ENCODE measurements at regions not wholly inside any gene's neighbourhood (a gene's known extent, or its start where the extent isn't known, plus 50 kb on each side); places are given as distances from the start of the nearest gene placed in this dataset.

- no peak for TF ChIP-seq CTCF (IDR thresholded peaks at IDR 0.05; ENCODE audit: unreplicated experiment)
- Mint-ChIP-seq H3K36me3 (ENCODE audit: low read depth, unreplicated experiment) (no peaks in the 10 kb centered on the region), H3K27me3 (ENCODE audit: unreplicated experiment) (peaks cover 1% of the 10 kb centered on the region), H3K4me3 (ENCODE audit: unreplicated experiment) (no peak overlapping the region), H3K9me3 (ENCODE audit: unreplicated experiment) (no peaks in the 10 kb centered on the region), H3K27ac (ENCODE audit: unreplicated experiment) (no peak overlapping the region), H3K4me1 (ENCODE audit: unreplicated experiment) (no peaks in the 10 kb centered on the region)
- no peak for DNase-seq (ENCODE audit: low spot score)
Observed at GRCh38 chr16:74034200-74034599, 262.4 kb upstream of the PSMD7 start.

- H3K4me3 Mint-ChIP-seq (ENCODE audit: unreplicated experiment) = no peak overlapping the region
- H3K36me3 Mint-ChIP-seq (ENCODE audit: low read depth, unreplicated experiment) = no peaks in the 10 kb centered on the region
Observed at GRCh38 chr16:74033441-74033995, 263.1 kb upstream of the PSMD7 start.

GRCh38 chr16:74031551-74031950, 265.1 kb upstream of the PSMD7 start:
- H3K27ac Mint-ChIP-seq (ENCODE audit: unreplicated experiment) = no peak overlapping the region
- TF ChIP-seq CTCF (IDR thresholded peaks at IDR 0.05; ENCODE audit: unreplicated experiment) = no peak
- no peak overlapping the region for H3K4me3 Mint-ChIP-seq (ENCODE audit: unreplicated experiment)
- peaks cover 1% of the 10 kb centered on the region for H3K27me3 Mint-ChIP-seq (ENCODE audit: unreplicated experiment)
- no peaks in the 10 kb centered on the region for H3K9me3 Mint-ChIP-seq (ENCODE audit: unreplicated experiment)
- no peak for DNase-seq (ENCODE audit: low spot score)
- H3K4me1 Mint-ChIP-seq (ENCODE audit: unreplicated experiment) = peaks cover under 1% of the 10 kb centered on the region
- H3K36me3 Mint-ChIP-seq (ENCODE audit: low read depth, unreplicated experiment) = no peaks in the 10 kb centered on the region

More at GRCh38 chr16:74033441-74033995, 263.1 kb upstream of the PSMD7 start:
- Mint-ChIP-seq H3K4me1 (ENCODE audit: unreplicated experiment) (no peaks in the 10 kb centered on the region), H3K27ac (ENCODE audit: unreplicated experiment) (no peak overlapping the region), H3K27me3 (ENCODE audit: unreplicated experiment) (peaks cover 1% of the 10 kb centered on the region), H3K9me3 (ENCODE audit: unreplicated experiment) (no peaks in the 10 kb centered on the region)
- TF ChIP-seq CTCF (IDR thresholded peaks at IDR 0.05; ENCODE audit: unreplicated experiment) = no peak
- no peak for DNase-seq (ENCODE audit: low spot score)

- Mint-ChIP-seq H3K27me3 (ENCODE audit: unreplicated experiment) (peaks cover 1% of the 10 kb centered on the region), H3K36me3 (ENCODE audit: low read depth, unreplicated experiment) (no peaks in the 10 kb centered on the region), H3K9me3 (ENCODE audit: unreplicated experiment) (no peaks in the 10 kb centered on the region), H3K4me3 (ENCODE audit: unreplicated experiment) (no peak overlapping the region), H3K4me1 (ENCODE audit: unreplicated experiment) (peaks cover 10% of the 10 kb centered on the region), H3K27ac (ENCODE audit: unreplicated experiment) (no peak overlapping the region)
- DNase-seq (ENCODE audit: low spot score) = no peak
- TF ChIP-seq CTCF (IDR thresholded peaks at IDR 0.05; ENCODE audit: unreplicated experiment) = no peak
Observed at GRCh38 chr16:74030000-74030706, 266.5 kb upstream of the PSMD7 start.

- Mint-ChIP-seq H3K36me3 (ENCODE audit: low read depth, unreplicated experiment) (no peaks in the 10 kb centered on the region), H3K27me3 (ENCODE audit: unreplicated experiment) (peaks cover 1% of the 10 kb centered on the region), H3K4me1 (ENCODE audit: unreplicated experiment) (peaks cover 11% of the 10 kb centered on the region), H3K27ac (ENCODE audit: unreplicated experiment) (no peak overlapping the region), H3K4me3 (ENCODE audit: unreplicated experiment) (no peak overlapping the region), H3K9me3 (ENCODE audit: unreplicated experiment) (no peaks in the 10 kb centered on the region)
- TF ChIP-seq CTCF (IDR thresholded peaks at IDR 0.05; ENCODE audit: unreplicated experiment) = no peak
- no peak for DNase-seq (ENCODE audit: low spot score)
Observed at GRCh38 chr16:74029115-74029792, 267.4 kb upstream of the PSMD7 start.
